ENCODE measurements at regions not wholly inside any gene's neighbourhood (a gene's known extent, or its start where the extent isn't known, plus 50 kb on each side); places are given as distances from the start of the nearest gene placed in this dataset.
"Not testable (repeated sequence)": the region's sequence is repeated elsewhere in the genome, so short reads cannot be mapped to it uniquely, and the experiment has no call there.

GRCh38 chr7:82701949-82702348, 258.4 kb upstream of the CACNA2D1 start:
- DNase-seq (ENCODE audit: low spot score) = no peak

GRCh38 chr7:82700741-82701140, 257.2 kb upstream of the CACNA2D1 start:
- DNase-seq (ENCODE audit: low spot score) = no peak

- peak; percentile 89 for DNase-seq (ENCODE audit: low spot score)
Measured at GRCh38 chr7:82699773-82700186, 256.2 kb upstream of the CACNA2D1 start.

GRCh38 chr7:82697897-82698296, 254.3 kb upstream of the CACNA2D1 start:
- peak; percentile 67 for DNase-seq (ENCODE audit: low spot score)

GRCh38 chr7:82696631-82697030, 253.1 kb upstream of the CACNA2D1 start:
- DNase-seq (ENCODE audit: low spot score) = no peak

GRCh38 chr7:82694022-82694421, 250.4 kb upstream of the CACNA2D1 start:
- peak; percentile 29 for DNase-seq (ENCODE audit: low spot score)

GRCh38 chr7:82690929-82691328, 247.4 kb upstream of the CACNA2D1 start:
- DNase-seq (ENCODE audit: low spot score) = no peak

GRCh38 chr7:82685214-82685613, 241.6 kb upstream of the CACNA2D1 start:
- no peak for DNase-seq (ENCODE audit: low spot score)

GRCh38 chr7:82678716-82679115, 235.1 kb upstream of the CACNA2D1 start:
- no peak for DNase-seq (ENCODE audit: low spot score)

- no peak for DNase-seq (ENCODE audit: low spot score)
Measured at GRCh38 chr7:82678259-82678658, 234.7 kb upstream of the CACNA2D1 start.

GRCh38 chr7:82677493-82677892, 233.9 kb upstream of the CACNA2D1 start:
- DNase-seq (ENCODE audit: low spot score) = peak; percentile 17

GRCh38 chr7:82676777-82677463, 233.3 kb upstream of the CACNA2D1 start:
- DNase-seq (ENCODE audit: low spot score) = no peak

GRCh38 chr7:82675396-82675795, 231.8 kb upstream of the CACNA2D1 start:
- DNase-seq (ENCODE audit: low spot score) = no peak

GRCh38 chr7:82674268-82674667, 230.7 kb upstream of the CACNA2D1 start:
- DNase-seq (ENCODE audit: low spot score) = no peak

- no peak for DNase-seq (ENCODE audit: low spot score)
Measured at GRCh38 chr7:82672078-82672477, 228.5 kb upstream of the CACNA2D1 start.

GRCh38 chr7:82669141-82669540, 225.6 kb upstream of the CACNA2D1 start:
- DNase-seq (ENCODE audit: low spot score) = no peak

GRCh38 chr7:82668676-82669075, 225.1 kb upstream of the CACNA2D1 start:
- no peak for DNase-seq (ENCODE audit: low spot score)

GRCh38 chr7:82665966-82666507, 222.5 kb upstream of the CACNA2D1 start:
- no peak for DNase-seq (ENCODE audit: low spot score)

- no peak for DNase-seq (ENCODE audit: low spot score)
Measured at GRCh38 chr7:82655965-82656364, 212.4 kb upstream of the CACNA2D1 start.

- not testable (repeated sequence) for DNase-seq (ENCODE audit: low spot score)
Measured at GRCh38 chr7:82650095-82650494, 206.5 kb upstream of the CACNA2D1 start.

GRCh38 chr7:82633592-82633991, 190.0 kb upstream of the CACNA2D1 start:
- DNase-seq (ENCODE audit: low spot score) = no peak

- no peak for DNase-seq (ENCODE audit: low spot score)
Measured at GRCh38 chr7:82631998-82632397, 188.4 kb upstream of the CACNA2D1 start.

GRCh38 chr7:82629583-82629982, 186.0 kb upstream of the CACNA2D1 start:
- no peak for DNase-seq (ENCODE audit: low spot score)

- DNase-seq (ENCODE audit: low spot score) = no peak
Measured at GRCh38 chr7:82625377-82625776, 181.8 kb upstream of the CACNA2D1 start.

All from kidney tubule cell (primary cell).